Neuron (in vitro differentiated cells): ENCODE measurements at regions not wholly inside any gene's neighbourhood (a gene's known extent, or its start where the extent isn't known, plus 50 kb on each side); places are given as distances from the start of the nearest gene placed in this dataset.

ENCODE experiments used
- H2AFZ ChIP-seq: one replicate; pipeline ENCODE4 v1.6.1; 2013; ENCODE audit warnings: low read depth, mild to moderate bottlenecking, inconsistent platforms, low read length, moderate library complexity
- H3K27me3 ChIP-seq: one replicate; pipeline ENCODE4 v1.6.1; 2013; ENCODE audit warnings: low read length; ENCODE audit not compliant: insufficient read depth
- H3K36me3 ChIP-seq: one replicate; pipeline ENCODE4 v1.6.1; 2013; ENCODE audit warnings: low read length; ENCODE audit not compliant: insufficient read depth
- H3K4me1 ChIP-seq: one replicate; pipeline ENCODE4 v1.6.1; 2013; ENCODE audit warnings: low read length; ENCODE audit not compliant: insufficient read depth
- H3K4me3 ChIP-seq: 2 replicates; pipeline ENCODE4 v1.5.1; 2013; ENCODE audit warnings: mild to moderate bottlenecking, low read length, moderate library complexity
- H3K9me3 ChIP-seq: one replicate; pipeline ENCODE4 v1.6.1; 2013; ENCODE audit warnings: low read length

DNA sequence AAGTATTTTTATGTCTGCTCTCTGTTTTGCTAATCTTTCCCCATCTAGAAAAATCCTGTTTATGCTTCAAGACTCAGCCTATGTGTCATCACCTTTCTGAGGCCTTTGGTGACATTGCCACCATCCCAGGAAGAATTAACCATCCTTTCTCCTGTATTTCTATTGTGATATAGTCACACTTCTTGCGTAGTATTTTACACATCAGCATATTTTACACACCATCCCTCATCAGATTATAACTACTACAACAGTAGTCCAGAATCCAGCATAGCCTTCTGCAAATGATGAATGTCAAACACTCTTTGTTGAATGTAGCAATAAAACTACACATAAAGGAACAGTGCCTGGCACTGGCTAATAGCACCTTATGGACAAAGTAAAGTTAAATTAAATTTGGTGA, 275.3 kb upstream of the C1orf87 start:
- Histone ChIP-seq H2AFZ (no peak overlapping the region), H3K9me3 (no peaks in the 10 kb centered on the region), H3K4me1 (no peaks in the 10 kb centered on the region), H3K36me3 (no peaks in the 10 kb centered on the region), H3K27me3 (no peaks in the 10 kb centered on the region), H3K4me3 (no peak overlapping the region)

DNA sequence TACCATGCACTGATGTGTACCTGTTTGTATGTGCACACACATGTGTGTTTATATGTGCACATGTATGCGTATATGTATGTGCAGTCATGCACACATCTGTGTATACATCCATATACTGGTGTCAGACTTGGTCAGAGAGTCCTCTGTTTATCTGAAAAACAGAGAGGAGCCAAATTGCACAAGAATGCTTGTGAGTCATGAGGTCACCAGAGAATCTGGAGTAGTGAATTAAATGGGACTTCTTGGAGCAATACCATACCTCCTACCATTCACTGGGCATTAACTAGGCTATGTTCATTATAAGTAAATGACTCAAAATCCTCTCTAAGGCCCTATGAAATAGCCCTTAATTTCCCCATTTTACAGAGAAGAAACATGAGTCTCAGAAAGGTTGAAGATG, 272.1 kb upstream of the C1orf87 start:
- no peaks in the 10 kb centered on the region for H3K9me3 ChIP-seq
- H2AFZ ChIP-seq, result no peak overlapping the region
- H3K27me3 ChIP-seq, result no peaks in the 10 kb centered on the region
- no peaks in the 10 kb centered on the region for H3K36me3 ChIP-seq
- no peaks in the 10 kb centered on the region for H3K4me1 ChIP-seq
- no peak overlapping the region for H3K4me3 ChIP-seq

DNA sequence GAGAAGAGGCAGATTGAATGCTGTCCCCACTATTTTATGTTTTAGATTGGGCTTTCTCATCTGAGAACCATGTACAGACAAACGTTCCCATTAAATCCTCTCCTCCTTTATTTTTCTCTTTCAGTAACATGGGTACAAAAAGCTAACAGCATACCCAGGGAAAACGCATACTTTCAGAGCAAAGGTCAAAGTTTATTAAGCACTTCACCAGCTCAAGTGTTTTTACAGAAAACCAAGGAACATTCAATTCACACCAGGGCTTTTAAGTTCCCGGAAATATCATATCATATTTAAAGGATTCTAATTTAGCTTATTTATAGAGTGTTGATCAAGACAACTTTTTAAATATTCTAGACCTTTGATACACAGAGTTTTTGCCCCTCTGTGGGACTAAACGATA, 271.5 kb upstream of the C1orf87 start:
- Histone ChIP-seq H3K27me3 (no peaks in the 10 kb centered on the region), H2AFZ (no peak overlapping the region), H3K9me3 (no peaks in the 10 kb centered on the region), H3K36me3 (no peaks in the 10 kb centered on the region), H3K4me3 (no peak overlapping the region), H3K4me1 (no peaks in the 10 kb centered on the region)

DNA sequence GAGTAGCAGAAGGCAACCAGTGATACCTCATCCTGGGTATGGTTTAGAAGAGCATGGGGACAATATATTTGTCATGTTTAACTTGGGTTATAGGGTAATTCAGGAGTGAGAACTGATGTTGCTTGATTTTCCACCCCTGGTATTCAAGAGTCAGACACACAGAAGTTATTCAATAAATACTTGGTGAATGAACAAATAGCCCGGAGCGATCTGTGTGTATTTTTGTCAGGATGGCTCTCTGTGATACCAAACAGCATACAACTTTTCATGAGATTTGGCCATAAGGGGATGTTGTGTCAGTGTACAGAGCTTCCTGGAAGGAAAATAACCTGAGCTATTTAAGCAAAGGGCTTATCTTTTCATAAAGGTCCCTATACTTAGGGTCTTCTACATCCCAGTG, 270.2 kb upstream of the C1orf87 start:
- no peaks in the 10 kb centered on the region for H3K36me3 ChIP-seq
- H3K9me3 ChIP-seq, result no peaks in the 10 kb centered on the region
- H3K4me1 ChIP-seq, result no peaks in the 10 kb centered on the region
- H2AFZ ChIP-seq, result no peak overlapping the region
- H3K4me3 ChIP-seq, result no peak overlapping the region
- H3K27me3 ChIP-seq, result no peaks in the 10 kb centered on the region

DNA sequence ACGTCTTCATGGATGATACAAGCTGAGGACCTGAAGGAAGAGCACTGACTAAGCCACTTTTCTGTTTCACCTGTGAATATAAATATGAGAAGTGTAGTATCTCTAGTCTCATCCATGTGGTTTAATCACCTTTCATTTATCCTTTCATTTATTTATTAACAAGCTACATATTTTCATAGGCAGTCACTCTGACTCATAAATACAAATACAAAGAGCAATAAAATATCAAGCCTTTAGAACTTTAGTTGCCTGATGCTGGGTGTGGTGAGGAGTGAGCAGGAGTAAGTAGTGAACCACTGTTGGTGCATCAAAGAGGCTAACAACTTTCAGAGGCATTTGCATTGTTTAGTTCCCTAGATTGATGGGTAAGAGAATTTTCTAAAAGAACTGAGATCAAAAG, 269.0 kb upstream of the C1orf87 start:
- Histone ChIP-seq H3K4me1 (no peaks in the 10 kb centered on the region), H3K4me3 (no peak overlapping the region), H3K9me3 (no peaks in the 10 kb centered on the region), H3K27me3 (no peaks in the 10 kb centered on the region), H3K36me3 (no peaks in the 10 kb centered on the region), H2AFZ (no peak overlapping the region)

DNA sequence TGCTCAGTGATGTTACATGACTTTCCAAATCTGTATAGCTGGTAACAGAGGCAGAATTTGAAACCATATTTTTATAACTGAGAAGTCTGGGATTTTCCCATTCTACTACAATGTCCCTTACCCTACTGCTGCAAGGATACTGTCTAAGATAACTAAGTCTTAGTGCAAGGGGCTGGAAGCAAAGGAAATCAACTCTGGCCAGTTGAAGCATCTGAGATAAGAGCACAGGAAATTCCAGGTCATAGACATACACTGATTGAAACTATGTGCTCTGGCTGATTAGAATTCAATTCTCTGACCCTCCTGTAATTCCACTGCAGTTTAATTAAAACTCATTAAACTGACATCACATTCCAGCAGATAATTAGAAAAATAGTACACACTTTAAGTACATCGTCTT, 267.7 kb upstream of the C1orf87 start:
- no peak overlapping the region for H3K4me3 ChIP-seq

DNA sequence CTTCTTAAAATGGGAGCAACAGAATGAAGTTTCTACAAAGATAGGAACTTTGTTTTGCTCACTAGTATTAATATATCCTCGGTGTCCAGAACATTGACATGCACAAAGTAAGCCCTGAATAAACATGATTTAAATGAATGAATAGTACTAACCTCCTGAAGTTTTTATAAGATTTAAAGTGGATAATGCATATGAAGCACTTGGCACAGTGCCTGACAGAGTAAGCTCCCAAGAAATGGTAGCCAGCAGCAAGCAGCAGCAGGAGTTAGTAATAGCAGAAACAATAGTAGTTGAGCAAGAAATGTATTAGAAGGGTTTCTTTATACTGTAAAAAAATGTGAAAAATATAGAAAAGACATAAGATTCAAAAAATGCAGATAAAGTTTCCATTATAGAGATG, 258.1 kb upstream of the C1orf87 start:
- no peak overlapping the region for H2AFZ ChIP-seq
- no peaks in the 10 kb centered on the region for H3K27me3 ChIP-seq
- no peaks in the 10 kb centered on the region for H3K36me3 ChIP-seq
- no peaks in the 10 kb centered on the region for H3K9me3 ChIP-seq
- no peak overlapping the region for H3K4me3 ChIP-seq
- no peaks in the 10 kb centered on the region for H3K4me1 ChIP-seq

More for the DNA sequence above, 267.7 kb upstream of the C1orf87 start:
- Histone ChIP-seq H3K4me1 (no peaks in the 10 kb centered on the region), H3K36me3 (no peaks in the 10 kb centered on the region), H3K9me3 (no peaks in the 10 kb centered on the region), H3K27me3 (no peaks in the 10 kb centered on the region), H2AFZ (no peak overlapping the region)

DNA sequence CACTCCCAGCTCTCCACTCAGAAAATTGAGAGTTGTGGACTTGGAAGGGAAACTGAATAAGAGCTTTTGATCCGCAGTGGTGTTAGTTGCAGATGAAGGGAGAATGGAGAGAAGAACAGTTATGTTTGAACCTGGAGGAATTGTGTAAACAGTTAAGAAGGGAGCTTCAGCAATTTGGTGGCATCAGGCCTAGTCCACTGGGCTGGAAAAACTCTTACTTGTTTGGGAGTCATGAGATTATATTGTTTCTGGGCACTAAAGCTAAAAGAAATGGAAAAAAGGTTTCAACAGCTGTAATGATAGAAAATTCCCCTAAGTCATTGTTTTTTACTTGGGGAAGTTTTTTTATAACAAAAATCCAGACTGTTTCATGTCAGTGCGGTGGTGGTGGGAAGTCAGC, 256.1 kb upstream of the C1orf87 start:
- H3K9me3 ChIP-seq, result no peaks in the 10 kb centered on the region
- H3K4me3 ChIP-seq, result no peak overlapping the region
- H3K36me3 ChIP-seq, result no peaks in the 10 kb centered on the region

DNA sequence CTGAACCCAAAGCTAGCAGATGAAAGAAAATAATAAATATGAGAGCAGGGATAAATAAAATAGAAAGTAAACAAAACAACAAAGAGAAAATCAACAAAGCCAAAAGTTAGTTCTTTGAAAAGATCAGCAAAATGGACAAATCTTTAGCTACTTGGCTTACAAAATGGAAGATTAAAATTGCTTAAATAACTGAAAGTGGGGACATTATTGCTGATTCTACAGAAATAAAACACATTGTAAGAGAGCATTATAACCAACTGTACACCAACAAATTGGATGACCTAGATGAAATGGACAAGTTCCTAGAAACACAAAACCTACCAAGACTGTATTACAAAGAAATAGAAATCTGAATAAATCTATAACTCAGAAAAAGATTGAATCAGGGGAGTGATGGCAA, 238.3 kb upstream of the C1orf87 start:
- Histone ChIP-seq H2AFZ (no peak overlapping the region), H3K36me3 (no peaks in the 10 kb centered on the region), H3K4me3 (no peak overlapping the region), H3K27me3 (no peaks in the 10 kb centered on the region), H3K9me3 (no peaks in the 10 kb centered on the region), H3K4me1 (no peaks in the 10 kb centered on the region)

More for the DNA sequence above, 256.1 kb upstream of the C1orf87 start:
- H3K27me3 ChIP-seq, result no peaks in the 10 kb centered on the region
- no peaks in the 10 kb centered on the region for H3K4me1 ChIP-seq
- no peak overlapping the region for H2AFZ ChIP-seq

DNA sequence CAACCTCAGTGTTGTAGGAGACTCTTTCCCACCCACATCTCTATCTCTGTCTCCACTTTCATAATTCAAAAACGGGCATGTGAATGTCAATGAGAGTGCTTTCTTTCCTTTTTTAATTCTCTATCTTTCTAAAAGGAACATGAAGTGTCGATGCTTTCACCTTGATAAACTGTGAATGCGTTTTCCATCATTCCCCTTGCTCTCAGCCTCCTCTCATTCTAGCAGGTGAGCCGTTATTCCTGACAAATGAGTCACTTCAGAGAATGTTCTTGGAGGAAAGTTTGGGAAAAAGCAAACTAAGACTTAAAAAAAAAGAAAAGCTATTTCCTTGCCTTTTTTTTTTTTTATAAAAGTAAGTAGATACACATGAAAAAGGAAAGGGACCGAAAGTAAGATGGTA, 226.0 kb upstream of the C1orf87 start:
- no peak overlapping the region for H3K4me3 ChIP-seq
- no peak overlapping the region for H2AFZ ChIP-seq
- H3K9me3 ChIP-seq, result no peaks in the 10 kb centered on the region
- no peaks in the 10 kb centered on the region for H3K36me3 ChIP-seq
- no peaks in the 10 kb centered on the region for H3K27me3 ChIP-seq
- H3K4me1 ChIP-seq, result no peaks in the 10 kb centered on the region

DNA sequence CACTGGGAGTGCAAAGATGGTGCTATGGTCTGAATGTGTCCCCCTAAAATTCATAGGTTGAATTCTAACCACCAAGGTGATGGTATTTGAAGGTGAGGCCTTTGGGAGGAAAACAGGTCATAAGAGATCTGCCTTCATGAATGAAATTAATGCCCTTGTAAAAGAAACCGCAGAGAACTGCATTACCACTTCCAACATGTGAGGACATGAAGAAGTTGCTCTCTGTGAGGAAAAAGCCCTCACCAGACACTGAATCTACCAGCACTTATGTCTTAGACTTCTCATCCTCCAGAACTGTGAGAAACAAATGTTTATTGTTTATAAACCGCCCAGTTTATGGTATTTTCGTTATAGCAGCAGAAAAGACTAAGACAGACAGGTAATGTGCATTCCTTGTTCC, 224.7 kb upstream of the C1orf87 start:
- Histone ChIP-seq H3K36me3 (no peaks in the 10 kb centered on the region), H2AFZ (no peak overlapping the region), H3K4me3 (no peak overlapping the region), H3K4me1 (no peaks in the 10 kb centered on the region), H3K27me3 (no peaks in the 10 kb centered on the region), H3K9me3 (no peaks in the 10 kb centered on the region)

DNA sequence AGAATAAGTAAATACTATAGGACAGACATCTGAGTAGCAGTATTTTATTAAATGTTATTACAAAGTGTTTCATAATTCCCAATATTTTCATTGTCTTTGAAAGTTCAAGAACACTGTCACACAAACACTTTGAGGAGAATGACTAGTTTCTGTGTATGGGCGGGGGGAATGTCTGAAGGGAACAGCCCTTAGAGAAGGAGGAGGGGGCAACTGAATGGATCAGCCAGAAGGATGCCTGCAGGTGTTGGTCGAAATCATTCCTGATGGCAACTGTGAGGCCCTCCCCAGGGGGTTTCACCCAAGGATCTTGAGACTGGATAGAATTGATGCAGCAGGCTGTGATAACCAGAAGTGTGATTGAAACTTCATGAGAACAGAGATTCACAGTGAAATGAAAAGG, 223.2 kb upstream of the C1orf87 start:
- Histone ChIP-seq H3K27me3 (no peaks in the 10 kb centered on the region), H2AFZ (no peak overlapping the region), H3K4me3 (no peak overlapping the region), H3K36me3 (no peaks in the 10 kb centered on the region), H3K9me3 (no peaks in the 10 kb centered on the region), H3K4me1 (no peaks in the 10 kb centered on the region)

DNA sequence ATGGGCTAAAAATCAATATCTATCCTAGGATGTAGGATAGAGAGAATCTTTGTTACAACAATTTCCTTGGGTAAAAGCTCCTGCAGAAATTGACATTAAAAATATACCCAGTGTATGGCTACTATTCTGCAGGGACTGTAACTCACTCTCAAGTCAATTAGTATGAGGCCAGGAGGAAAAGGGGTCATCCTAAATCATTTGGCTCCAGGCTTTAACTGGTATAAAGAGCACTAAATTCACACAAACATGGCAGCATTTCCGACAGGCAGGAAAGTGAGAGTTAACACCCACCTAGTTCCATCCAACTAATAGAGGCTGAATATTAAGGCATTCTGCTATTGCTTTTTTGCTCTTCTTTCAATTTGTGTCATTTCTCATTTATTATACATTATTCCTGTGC, 218.6 kb upstream of the C1orf87 start:
- Histone ChIP-seq H3K4me3 (no peak overlapping the region), H3K27me3 (no peaks in the 10 kb centered on the region), H2AFZ (no peak overlapping the region), H3K9me3 (no peaks in the 10 kb centered on the region), H3K36me3 (no peaks in the 10 kb centered on the region), H3K4me1 (no peaks in the 10 kb centered on the region)

DNA sequence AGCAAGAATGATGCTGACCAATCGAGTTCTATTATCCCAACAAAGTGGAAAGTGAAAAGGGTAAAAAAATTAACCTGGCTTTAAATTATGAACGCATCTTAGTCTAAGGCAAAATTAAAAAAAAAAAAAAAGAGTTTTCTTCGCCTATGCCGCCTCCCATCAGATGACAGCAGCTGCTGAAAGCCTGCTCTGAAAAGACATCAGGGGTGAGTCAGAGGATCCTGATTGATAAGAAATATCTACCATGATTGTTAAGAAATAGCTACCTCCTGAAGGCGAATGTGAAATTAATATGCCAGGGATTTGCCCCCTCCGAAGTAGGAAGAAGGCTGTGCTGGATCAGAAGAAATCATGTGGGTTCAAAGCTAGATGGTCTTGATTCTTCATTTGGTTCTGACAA, 216.8 kb upstream of the C1orf87 start:
- Histone ChIP-seq H3K4me3 (no peak overlapping the region), H3K4me1 (no peaks in the 10 kb centered on the region), H3K36me3 (no peaks in the 10 kb centered on the region), H2AFZ (no peak overlapping the region), H3K9me3 (no peaks in the 10 kb centered on the region), H3K27me3 (no peaks in the 10 kb centered on the region)
